Activated CD8-positive, alpha-beta memory T cell treated with anti-CD3 and anti-CD28 coated beads, Interleukin-2, amount 10 ng/mL, durations not matched to agents 7 days and 5 days (primary cell): ENCODE measurements at regions not wholly inside any gene's neighbourhood (a gene's known extent, or its start where the extent isn't known, plus 50 kb on each side); places are given as distances from the start of the nearest gene placed in this dataset.

ENCODE experiments used
- ATAC-seq: fragments of 150-1000 bp; cut with Tn5 transposase; one replicate; pipeline ENCODE4 v1.10.0; 2021; ENCODE audit warnings: moderate library complexity
- CTCF ChIA-PET: fragments of 350-600 bp; sonication (Branson Sonifier 250); formaldehyde crosslinking; loops from one replicate; lab custom pipeline; 2021; ENCODE audit warnings: antibody characterized with exemption; lab: Charles Lee
- DNase-seq: peaks from one replicate; pipeline ENCODE4 v3.0.0-alpha.2; 2020
- H3K27ac Mint-ChIP-seq: one replicate; pipeline ENCODE4 v1.8.0; 2021; ENCODE audit warnings: mild to moderate bottlenecking, mixed read lengths
- H3K27me3 Mint-ChIP-seq: one replicate; pipeline ENCODE4 v1.8.0; 2021; ENCODE audit warnings: mixed read lengths
- H3K36me3 Mint-ChIP-seq: one replicate; pipeline ENCODE4 v1.8.0; 2021; ENCODE audit warnings: mild to moderate bottlenecking, mixed read lengths
- H3K4me1 Mint-ChIP-seq: one replicate; pipeline ENCODE4 v1.8.0; 2021; ENCODE audit warnings: mixed read lengths
- H3K4me3 Mint-ChIP-seq: one replicate; pipeline ENCODE4 v1.8.0; 2021; ENCODE audit warnings: mild to moderate bottlenecking, moderate library complexity, mixed read lengths
- H3K9me3 Mint-ChIP-seq: one replicate; pipeline ENCODE4 v1.8.0; 2022; ENCODE audit warnings: low read depth, mixed read lengths

DNA sequence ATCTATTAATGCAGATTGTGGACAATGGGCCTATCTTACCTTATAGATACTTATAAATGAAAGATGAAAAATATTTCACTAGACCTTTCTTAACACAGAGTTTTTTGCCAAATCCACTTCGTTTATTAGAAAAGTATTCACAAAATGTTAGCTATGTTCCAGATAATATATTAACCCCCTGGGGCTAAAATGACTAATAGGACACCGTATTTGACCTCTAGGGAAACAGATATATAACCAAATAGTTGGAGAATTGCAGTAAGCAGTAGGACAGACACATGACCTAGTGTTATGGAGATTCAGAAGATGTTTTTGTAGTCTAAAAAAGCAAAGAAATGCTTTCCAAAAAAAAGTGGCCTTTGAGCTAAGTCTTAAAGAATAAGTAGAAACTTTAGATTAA is 106.9 kb downstream of the SEC16B start:
- CTCF ChIA-PET: no interaction called here
- no peaks in the 10 kb centered on the region for H3K9me3 Mint-ChIP-seq
- no peaks in the 10 kb centered on the region for H3K36me3 Mint-ChIP-seq
- DNase-seq (no peak), ATAC-seq (no peak)
- no peaks in the 10 kb centered on the region for H3K4me1 Mint-ChIP-seq
- H3K27ac Mint-ChIP-seq: no peak overlapping the region
- H3K27me3 Mint-ChIP-seq: no peaks in the 10 kb centered on the region
- no peak overlapping the region for H3K4me3 Mint-ChIP-seq

- CTCF ChIA-PET: no interaction called here
- Mint-ChIP-seq H3K9me3 (peaks cover 2% of the 10 kb centered on the region), H3K4me1 (no peaks in the 10 kb centered on the region), H3K27me3 (no peaks in the 10 kb centered on the region), H3K36me3 (no peaks in the 10 kb centered on the region), H3K27ac (no peak overlapping the region), H3K4me3 (no peak overlapping the region)
- no peak for DNase-seq
- ATAC-seq: no peak
Observed at GRCh38 chr1:177859572-177859971, 110.3 kb downstream of the SEC16B start.

GRCh38 chr1:177858332-177858821 is 111.5 kb downstream of the SEC16B start:
- CTCF ChIA-PET: no interaction called here

GRCh38 chr1:177857285-177857684 is 112.6 kb downstream of the SEC16B start:
- H3K27ac Mint-ChIP-seq: no peak overlapping the region
- no peak for ATAC-seq
- H3K4me1 Mint-ChIP-seq: no peaks in the 10 kb centered on the region
- H3K9me3 Mint-ChIP-seq: peaks cover 6% of the 10 kb centered on the region
- no peak overlapping the region for H3K4me3 Mint-ChIP-seq
- no peak for DNase-seq
- H3K36me3 Mint-ChIP-seq: no peaks in the 10 kb centered on the region
- H3K27me3 Mint-ChIP-seq: no peaks in the 10 kb centered on the region
- CTCF ChIA-PET: no interaction called here

More at GRCh38 chr1:177858332-177858821, 111.5 kb downstream of the SEC16B start:
- no peaks in the 10 kb centered on the region for H3K36me3 Mint-ChIP-seq
- peaks cover 6% of the 10 kb centered on the region for H3K9me3 Mint-ChIP-seq
- no peaks in the 10 kb centered on the region for H3K27me3 Mint-ChIP-seq
- no peak overlapping the region for H3K4me3 Mint-ChIP-seq
- no peaks in the 10 kb centered on the region for H3K4me1 Mint-ChIP-seq
- ATAC-seq: no peak
- no peak overlapping the region for H3K27ac Mint-ChIP-seq
- no peak for DNase-seq

GRCh38 chr1:177854951-177855350 is 114.9 kb downstream of the SEC16B start:
- Mint-ChIP-seq H3K36me3 (no peaks in the 10 kb centered on the region), H3K4me1 (no peaks in the 10 kb centered on the region), H3K27me3 (no peaks in the 10 kb centered on the region), H3K9me3 (peaks cover 6% of the 10 kb centered on the region), H3K27ac (no peak overlapping the region), H3K4me3 (no peak overlapping the region)
- CTCF ChIA-PET: no interaction called here
- DNase-seq (no peak), ATAC-seq (no peak)

- no peak for DNase-seq
- CTCF ChIA-PET: no interaction called here
- Mint-ChIP-seq H3K4me1 (no peaks in the 10 kb centered on the region), H3K9me3 (peaks cover 4% of the 10 kb centered on the region), H3K36me3 (no peaks in the 10 kb centered on the region), H3K4me3 (no peak overlapping the region), H3K27ac (no peak overlapping the region), H3K27me3 (no peaks in the 10 kb centered on the region)
- ATAC-seq: no peak
Observed at GRCh38 chr1:177849579-177850290, 120.1 kb downstream of the SEC16B start.

DNA sequence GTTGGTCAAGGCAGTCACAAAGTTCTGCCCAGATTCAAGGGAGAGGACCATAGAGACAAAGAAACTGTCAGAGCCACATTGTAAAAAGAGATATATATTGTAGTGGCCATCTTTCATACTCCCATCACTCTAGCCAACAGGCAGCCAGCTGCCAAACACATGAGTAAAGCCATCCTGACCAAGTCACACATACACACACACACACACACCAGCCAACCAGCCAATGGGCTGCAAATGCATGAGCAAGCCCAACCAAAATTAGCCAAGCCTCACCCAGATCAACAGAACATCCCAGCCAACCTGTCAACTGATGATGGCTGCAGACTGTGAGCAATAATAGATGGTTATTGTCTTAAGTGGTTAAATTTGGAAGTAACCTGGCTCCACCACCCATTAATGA is 120.7 kb downstream of the SEC16B start:
- no peaks in the 10 kb centered on the region for H3K36me3 Mint-ChIP-seq
- H3K27me3 Mint-ChIP-seq: no peaks in the 10 kb centered on the region
- DNase-seq (no peak), ATAC-seq (no peak)
- no peak overlapping the region for H3K4me3 Mint-ChIP-seq
- peaks cover 4% of the 10 kb centered on the region for H3K9me3 Mint-ChIP-seq
- no peaks in the 10 kb centered on the region for H3K4me1 Mint-ChIP-seq
- CTCF ChIA-PET: no interaction called here
- H3K27ac Mint-ChIP-seq: no peak overlapping the region

DNA sequence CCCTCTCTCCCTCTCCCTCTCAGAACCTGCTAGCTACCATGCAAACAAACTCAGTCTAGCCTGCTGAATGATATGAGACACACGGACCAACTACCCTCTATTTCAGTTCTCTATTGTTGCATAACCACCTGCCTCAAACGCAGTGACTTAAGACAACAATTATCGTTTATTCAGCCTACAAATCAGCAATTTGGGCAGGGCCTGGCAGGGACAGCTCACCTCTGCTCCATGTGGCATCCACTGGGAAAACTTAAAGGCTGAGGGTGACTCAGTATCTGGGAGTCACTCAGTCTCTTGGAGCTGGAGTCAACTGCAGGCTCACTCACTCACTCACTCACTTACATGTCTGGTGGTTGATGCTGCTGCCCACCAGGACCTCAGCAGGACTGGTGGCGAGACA is 121.3 kb downstream of the SEC16B start:
- no peak for ATAC-seq
- Mint-ChIP-seq H3K27me3 (no peaks in the 10 kb centered on the region), H3K4me3 (no peak overlapping the region), H3K4me1 (no peaks in the 10 kb centered on the region), H3K9me3 (peaks cover under 1% of the 10 kb centered on the region), H3K27ac (no peak overlapping the region), H3K36me3 (no peaks in the 10 kb centered on the region)
- CTCF ChIA-PET: no interaction called here
- DNase-seq: no peak

GRCh38 chr1:177847843-177848242 is 122.0 kb downstream of the SEC16B start:
- no peaks in the 10 kb centered on the region for H3K4me1 Mint-ChIP-seq
- no peak overlapping the region for H3K4me3 Mint-ChIP-seq
- no peak for ATAC-seq
- H3K9me3 Mint-ChIP-seq: no peaks in the 10 kb centered on the region
- no peak overlapping the region for H3K27ac Mint-ChIP-seq
- CTCF ChIA-PET: no interaction called here
- DNase-seq: no peak
- H3K27me3 Mint-ChIP-seq: no peaks in the 10 kb centered on the region
- H3K36me3 Mint-ChIP-seq: no peaks in the 10 kb centered on the region

GRCh38 chr1:177838907-177839485 is 130.9 kb downstream of the SEC16B start:
- ATAC-seq (no peak), DNase-seq (no peak)
- CTCF ChIA-PET: no interaction called here
- no peaks in the 10 kb centered on the region for H3K36me3 Mint-ChIP-seq
- H3K4me3 Mint-ChIP-seq: no peak overlapping the region
- no peaks in the 10 kb centered on the region for H3K27me3 Mint-ChIP-seq
- H3K27ac Mint-ChIP-seq: no peak overlapping the region
- H3K4me1 Mint-ChIP-seq: no peaks in the 10 kb centered on the region
- H3K9me3 Mint-ChIP-seq: peaks cover 4% of the 10 kb centered on the region

GRCh38 chr1:177833631-177834030 is 136.2 kb downstream of the SEC16B start:
- no peaks in the 10 kb centered on the region for H3K36me3 Mint-ChIP-seq
- no peak overlapping the region for H3K27ac Mint-ChIP-seq
- H3K4me3 Mint-ChIP-seq: no peak overlapping the region
- no peaks in the 10 kb centered on the region for H3K27me3 Mint-ChIP-seq
- ATAC-seq (no peak), DNase-seq (no peak)
- CTCF ChIA-PET: no interaction called here
- no peaks in the 10 kb centered on the region for H3K4me1 Mint-ChIP-seq
- H3K9me3 Mint-ChIP-seq: peaks cover 8% of the 10 kb centered on the region

DNA sequence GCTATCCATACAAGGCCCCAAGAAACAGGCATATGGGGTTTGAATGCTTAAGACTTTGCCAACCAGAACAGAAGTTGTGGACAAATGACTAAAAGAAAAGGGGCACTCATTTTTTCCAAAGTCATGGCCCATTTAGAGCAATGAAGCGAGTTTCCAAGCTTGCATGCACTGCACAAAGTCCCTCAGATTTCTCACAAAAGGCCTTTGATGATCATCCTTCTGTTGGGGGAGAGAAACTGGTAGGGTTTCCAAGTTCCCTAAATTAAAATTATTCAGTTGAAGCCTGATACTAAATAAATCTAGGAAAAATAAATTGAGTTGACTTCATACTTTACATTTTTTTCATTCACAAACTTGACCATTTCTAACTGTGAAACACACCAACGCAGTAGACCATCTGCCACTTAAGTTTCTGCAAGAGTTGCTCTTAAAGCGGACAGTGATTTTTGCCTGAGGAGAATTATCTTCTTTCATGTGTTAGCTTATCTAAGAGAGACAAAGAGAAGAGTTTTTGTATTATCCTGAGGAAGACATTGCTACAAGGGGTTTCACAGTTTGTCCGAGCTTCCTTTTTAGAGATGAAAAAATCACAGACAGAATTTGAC is 139.2 kb downstream of the SEC16B start:
- H3K27me3 Mint-ChIP-seq: no peaks in the 10 kb centered on the region
- H3K27ac Mint-ChIP-seq: no peak overlapping the region
- no peaks in the 10 kb centered on the region for H3K36me3 Mint-ChIP-seq
- ATAC-seq: no peak
- no peak overlapping the region for H3K4me3 Mint-ChIP-seq
- H3K9me3 Mint-ChIP-seq: peaks cover 10% of the 10 kb centered on the region
- no peaks in the 10 kb centered on the region for H3K4me1 Mint-ChIP-seq
- CTCF ChIA-PET: no interaction called here
- no peak for DNase-seq

DNA sequence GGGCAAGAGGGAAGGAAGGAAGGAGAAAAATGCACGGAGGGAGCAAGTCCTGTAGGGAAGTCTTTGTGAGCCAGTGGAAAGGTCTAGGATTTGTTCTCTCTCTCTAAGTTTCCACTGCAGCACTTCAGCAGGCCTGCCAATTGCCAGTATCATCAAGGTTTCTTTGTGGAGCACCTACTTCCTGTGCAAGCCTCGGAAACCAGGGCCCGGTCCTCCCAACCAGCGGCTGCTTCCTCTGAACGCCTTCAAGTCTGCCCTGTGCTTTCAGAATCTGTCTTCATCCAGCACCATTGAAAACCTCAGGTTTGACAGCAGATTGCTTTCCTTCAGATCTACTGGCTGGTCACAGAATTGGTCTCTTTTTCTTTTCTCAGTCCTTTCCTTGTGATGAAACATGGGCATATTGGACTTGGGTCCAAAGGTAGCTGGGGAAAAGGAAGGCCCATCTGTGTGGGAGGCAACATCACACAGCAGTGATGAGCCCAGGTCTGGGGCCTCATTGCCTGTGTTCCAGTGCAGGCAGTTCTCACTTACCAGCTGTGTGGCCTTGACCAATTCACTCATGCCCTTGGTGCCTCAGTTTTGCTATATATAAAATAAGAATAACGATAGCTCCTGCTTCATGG is 144.5 kb downstream of the SEC16B start:
- CTCF ChIA-PET: no interaction called here
- no peak overlapping the region for H3K4me3 Mint-ChIP-seq

More for the DNA sequence above, 144.5 kb downstream of the SEC16B start:
- DNase-seq (no peak), ATAC-seq (no peak)
- no peaks in the 10 kb centered on the region for H3K4me1 Mint-ChIP-seq
- no peaks in the 10 kb centered on the region for H3K36me3 Mint-ChIP-seq
- H3K9me3 Mint-ChIP-seq: peaks cover 7% of the 10 kb centered on the region
- no peaks in the 10 kb centered on the region for H3K27me3 Mint-ChIP-seq
- H3K27ac Mint-ChIP-seq: no peak overlapping the region
